Thyroid gland (tissue), 4 donors: ENCODE measurements at regions not wholly inside any gene's neighbourhood (a gene's known extent, or its start where the extent isn't known, plus 50 kb on each side); places are given as distances from the start of the nearest gene placed in this dataset.

Experiments
- CTCF ChIP-seq, 6 experiments: fragments of 200-600 bp in 3 of 6; fragments of 450-650 bp in 3 of 6; sonication (generic) in 3 of 6; IDR thresholded peaks; one replicate each; pipeline ENCODE4 v1.5.1; 2016 to 2019; ENCODE audit warnings: antibody characterized with exemption in 6 of 6, mild to moderate bottlenecking in 2 of 6, inconsistent platforms in 1 of 6, moderate library complexity in 1 of 6
- POLR2A ChIP-seq, 2 donors: fragments of 450-650 bp; IDR thresholded peaks; one replicate each; pipeline ENCODE4 v1.6.1; 2017; ENCODE audit warnings: antibody characterized with exemption in 2 of 2, mild to moderate bottlenecking in 2 of 2, moderate library complexity in 1 of 2

GRCh38 chr1:229893762-229894444 lies 173.1 kb upstream of the GALNT2 start:
- TF ChIP-seq CTCF (IDR thresholded peaks at IDR 0.05) = no peak
- no peak for TF ChIP-seq POLR2A (IDR thresholded peaks at IDR 0.05)
